Stimulated activated CD4-positive, alpha-beta T cell treated with anti-CD3 and anti-CD28 coated beads, TNF-alpha, amount 100 ng/mL, for 24 hours (primary cell): ENCODE measurements at regions not wholly inside any gene's neighbourhood (a gene's known extent, or its start where the extent isn't known, plus 50 kb on each side); places are given as distances from the start of the nearest gene placed in this dataset.
A peak's percentile ranks its signal among the peaks of the same experiment; 100 is the strongest.

Source experiments
- DNase-seq, 3 experiments: peaks; one replicate each; pipeline ENCODE4 v3.0.0-alpha.2; 2020; ENCODE audit warnings: low read depth in 3 of 3

DNA sequence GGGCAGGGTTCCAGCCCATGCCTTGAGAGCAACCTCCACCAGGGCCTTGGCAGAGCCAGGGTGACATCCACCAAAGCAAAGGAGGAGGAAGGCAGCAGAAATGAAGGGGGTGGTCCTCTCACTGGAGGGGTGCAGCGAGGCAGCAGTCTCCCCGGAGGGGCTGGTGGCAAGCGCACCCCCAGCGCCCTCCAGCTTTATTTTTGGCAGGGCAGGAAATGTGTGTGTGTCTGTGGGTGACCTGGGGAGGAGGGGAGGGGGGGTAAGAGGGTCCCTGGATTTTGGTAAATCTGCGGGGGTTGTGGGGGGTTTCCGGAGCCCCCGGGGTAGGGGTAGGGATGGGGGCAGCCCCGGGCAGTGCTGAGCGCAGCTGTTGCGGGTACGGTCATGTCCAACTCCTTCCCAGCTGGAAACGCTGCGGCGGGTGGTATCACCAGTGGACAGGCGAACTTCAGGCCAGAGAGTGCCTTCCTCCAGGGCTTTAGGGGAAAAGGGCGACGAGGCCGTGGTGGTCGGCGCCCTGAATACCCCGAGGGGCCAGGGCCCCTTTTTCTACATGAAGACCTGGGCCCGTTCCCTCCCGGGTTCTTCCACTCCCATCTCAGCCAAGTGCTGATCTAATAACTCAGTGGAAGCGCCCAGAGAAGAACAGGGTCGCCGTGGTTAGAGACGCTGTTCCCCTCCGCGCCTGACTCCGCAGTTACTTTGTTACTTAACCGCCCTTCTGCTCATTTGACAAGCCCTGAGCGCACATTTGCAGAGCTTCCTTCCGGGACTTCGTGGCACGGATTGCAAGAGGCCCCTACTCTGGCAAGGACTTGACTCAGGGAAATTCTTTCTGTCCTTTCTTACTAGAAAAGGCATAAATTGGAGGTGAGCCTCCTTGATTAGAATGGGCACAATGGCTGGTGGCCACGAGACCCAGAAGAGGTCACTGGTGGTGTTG lies 55.2 kb downstream of the FOS start:
- peak in 2 of 3 experiments; percentile 26 to 35 for DNase-seq

DNA sequence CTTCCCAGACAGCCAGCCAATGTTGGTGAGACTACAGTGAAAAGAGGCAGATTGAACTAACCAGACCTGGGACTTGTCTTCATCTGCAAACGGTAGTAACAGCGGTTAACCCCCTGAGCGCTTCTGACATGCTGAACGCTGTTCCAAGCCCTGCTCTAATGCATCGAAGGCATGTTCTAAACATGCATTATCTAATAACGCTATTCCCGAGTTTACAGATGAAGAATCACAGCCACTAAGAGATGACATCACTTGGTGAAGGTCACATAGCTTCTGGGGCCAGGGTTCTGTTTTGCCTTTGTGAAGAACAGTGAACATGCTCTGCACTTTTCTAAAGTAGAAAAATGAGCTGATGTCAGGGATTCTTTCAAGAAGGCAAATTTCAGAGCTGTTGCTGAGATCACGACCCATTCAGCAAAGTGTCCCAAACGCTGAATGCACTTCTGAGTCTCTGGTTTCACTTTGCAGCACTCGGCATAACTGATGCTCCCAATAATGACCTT lies 56.0 kb downstream of the FOS start:
- no peak for DNase-seq

DNA sequence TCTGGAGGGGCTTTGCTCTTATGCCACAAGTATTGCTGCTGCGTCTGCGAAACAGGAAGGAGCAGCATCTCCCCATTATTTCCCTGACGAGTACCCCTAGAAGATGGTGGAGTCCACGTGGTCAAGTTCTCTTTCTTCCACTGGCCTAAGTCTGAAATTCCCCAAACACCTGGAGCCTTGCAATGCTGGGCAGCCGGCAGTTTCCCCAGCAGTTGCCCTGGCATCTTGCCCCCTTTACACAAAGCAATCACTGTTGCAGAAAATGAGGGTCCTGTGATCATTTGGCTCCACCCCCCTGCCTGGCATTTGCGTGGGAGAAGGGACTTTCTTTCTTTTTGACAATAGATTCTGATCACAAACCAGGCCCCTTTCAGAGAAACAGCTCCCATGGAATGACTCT lies 56.9 kb downstream of the FOS start:
- no peak for DNase-seq

DNA sequence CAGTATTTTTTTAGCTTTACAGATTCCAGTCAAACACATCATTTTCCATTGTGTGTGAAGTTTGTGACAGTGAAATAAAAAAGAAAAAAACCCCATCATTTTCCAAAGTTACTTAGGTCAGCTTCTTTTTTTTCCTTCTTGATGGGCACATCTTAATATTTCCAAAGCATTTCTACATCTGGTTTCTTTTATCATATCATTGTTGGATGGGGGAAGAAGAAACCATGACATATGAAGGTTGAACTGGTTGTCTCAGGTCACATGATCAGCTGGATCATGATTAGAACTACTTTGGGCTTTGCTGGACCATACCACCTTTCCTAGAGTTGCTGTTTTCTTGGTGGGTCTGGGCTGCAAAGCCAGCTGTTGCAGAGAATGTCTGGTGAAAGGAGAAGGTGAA lies 59.8 kb downstream of the FOS start:
- DNase-seq: no peak

DNA sequence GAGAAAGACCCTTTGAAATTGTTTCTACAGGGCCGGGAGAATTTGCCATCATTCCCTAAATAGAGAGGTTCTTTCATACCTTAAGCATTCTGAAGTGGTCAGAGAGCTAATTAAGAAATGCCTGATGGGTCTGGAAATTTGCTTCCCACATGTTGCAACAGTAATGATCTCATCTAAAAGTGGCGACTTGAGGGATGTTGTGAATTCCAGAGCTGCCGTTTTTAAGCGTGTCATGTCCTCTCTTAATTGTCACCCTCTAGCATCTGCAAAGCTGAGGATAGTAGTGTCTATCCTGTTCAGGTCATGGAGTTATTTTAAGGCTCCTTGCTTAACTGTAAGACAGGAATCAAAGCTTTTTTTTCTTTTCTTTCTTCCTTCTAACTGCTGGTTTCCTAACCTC lies 60.4 kb downstream of the FOS start:
- no peak for DNase-seq

DNA sequence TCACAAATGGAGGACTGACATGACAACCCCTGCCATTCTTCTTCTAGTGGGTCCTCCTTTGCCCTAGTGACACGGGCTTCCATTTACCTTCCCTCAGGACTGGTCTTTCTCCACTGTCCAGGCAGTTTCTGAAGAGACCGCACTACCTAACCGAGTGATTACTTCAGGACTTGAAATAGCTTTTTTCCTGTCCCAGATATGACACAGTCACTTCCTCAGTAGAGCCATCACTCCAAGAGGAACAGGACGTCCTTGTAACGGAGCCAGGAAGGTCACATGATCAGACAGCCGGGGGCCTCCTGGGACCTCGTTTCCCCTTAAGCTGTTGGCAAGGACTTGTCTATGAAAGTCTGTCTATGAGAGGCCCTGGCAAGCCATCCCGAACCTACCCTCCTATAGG lies 62.3 kb downstream of the FOS start:
- DNase-seq: no peak

DNA sequence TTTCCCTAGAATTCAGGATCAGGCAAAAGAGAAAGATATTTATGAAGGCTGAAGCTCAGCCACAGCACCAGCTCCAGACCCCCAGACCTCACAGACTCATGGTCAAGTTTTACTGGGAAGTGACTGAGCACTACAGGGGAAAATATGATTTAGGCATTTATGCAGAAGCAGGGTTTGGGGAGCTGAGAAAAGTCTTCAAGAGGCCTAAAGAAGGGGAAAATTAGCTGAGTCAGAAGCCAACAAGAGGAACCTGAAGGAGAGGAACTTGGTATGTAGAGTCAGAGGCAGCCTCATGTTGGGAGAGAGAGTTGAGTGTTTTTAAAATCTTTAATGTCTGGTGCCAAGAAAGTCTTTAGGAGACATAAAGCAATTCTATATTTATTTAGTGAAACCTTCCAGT lies 63.0 kb downstream of the FOS start:
- DNase-seq: no peak

DNA sequence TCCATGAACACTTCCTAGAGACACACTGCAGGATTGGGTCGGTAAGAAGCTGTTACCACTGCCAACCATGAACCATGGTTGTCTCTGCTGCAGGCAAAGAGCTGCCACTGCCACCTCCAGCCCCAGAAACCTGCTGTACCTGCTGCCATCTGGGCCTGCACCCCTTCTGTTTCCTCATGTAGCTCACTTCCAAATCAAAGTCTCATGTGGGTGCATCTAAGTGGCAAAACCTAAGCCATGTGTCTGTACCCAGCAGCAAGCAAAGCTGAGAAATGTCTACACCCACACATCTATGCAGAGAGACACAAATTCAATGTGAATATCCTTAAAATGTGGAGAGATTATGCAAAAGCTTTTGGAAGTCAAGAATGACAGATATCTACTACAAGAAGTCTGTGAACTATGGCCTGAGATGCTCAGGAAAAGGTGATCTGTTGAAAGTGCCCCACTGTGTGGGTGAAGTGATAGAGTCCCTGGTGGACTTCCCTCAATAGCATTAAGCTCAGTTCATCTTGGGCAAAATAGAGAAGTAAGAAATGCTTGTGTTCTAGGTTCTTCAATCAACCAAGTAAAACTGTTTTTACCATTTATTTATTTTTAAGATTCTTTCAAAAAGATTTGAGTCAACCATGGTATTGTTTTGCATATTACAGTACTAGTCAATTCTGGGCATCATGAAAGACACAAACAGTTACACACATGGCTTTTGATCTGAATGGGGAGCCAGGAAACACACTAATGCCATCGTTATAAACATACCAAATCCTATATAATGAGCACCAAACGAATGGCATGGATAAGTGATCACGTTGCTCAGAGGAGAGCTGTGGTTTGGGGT lies 64.4 kb downstream of the FOS start:
- no peak for DNase-seq

DNA sequence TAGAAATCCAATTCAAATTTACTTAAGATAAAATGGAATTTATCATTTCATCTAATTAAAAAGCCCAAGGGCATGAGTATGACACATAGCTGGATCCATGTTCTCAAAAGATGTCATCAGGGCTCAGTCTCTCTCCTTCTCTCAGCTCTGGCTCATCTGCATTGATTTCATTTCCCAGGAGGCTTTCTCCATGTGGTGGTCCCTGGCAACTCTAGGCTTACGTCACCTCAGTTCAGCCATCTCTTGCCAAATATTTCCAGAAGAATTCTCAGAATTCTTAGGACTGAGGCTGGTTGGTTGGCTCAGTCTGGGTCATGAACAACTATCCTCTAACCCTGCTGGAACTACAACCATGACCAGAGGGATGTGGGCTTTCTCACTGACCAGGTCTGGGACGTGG lies 65.3 kb downstream of the FOS start:
- DNase-seq: no peak

DNA sequence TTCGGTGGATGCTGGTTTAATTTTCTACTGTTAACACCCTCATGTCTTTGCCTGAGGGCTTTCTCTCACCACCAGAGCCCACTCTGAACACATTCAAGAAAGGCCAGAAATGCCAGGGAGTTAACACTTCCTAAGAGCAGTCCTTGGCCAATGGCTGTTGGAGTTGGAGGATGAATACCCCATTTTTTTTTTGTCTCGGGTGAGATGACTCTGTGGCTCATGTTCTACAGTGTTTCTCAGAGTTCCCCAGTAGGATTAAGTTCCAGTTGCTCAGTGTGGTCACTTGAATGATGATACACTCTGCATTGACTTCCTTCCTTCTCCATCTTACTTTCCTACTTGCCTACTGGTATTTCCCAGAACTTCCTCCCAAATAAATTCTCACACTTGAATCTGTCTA lies 65.8 kb downstream of the FOS start:
- no peak for DNase-seq

DNA sequence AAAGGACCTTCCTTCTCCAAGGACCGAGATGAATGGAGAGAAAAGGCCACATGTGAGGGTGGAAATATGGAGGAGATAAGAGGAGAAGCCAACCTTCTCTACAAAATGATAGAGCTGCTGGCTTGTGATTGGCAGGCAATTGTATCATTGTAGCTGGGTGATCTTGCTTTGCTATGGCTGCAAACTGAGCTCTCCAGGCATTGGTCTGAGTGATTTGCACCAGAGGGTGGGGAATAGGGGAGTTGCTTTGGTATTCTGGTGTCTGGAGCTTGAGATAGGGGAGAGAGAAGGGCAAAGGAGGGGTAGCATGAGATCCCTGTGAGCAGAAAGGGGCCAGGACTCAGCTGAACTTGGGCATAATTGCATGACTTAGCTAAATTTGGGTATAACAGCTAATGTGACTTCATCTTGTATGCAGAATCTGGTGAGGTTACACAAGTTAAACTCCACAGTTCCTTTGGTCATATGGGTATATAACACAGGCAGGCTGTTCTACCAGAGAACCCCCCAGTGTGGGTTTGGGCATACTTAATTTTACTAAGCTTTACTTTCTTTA lies 72.0 kb downstream of the FOS start:
- no peak for DNase-seq

DNA sequence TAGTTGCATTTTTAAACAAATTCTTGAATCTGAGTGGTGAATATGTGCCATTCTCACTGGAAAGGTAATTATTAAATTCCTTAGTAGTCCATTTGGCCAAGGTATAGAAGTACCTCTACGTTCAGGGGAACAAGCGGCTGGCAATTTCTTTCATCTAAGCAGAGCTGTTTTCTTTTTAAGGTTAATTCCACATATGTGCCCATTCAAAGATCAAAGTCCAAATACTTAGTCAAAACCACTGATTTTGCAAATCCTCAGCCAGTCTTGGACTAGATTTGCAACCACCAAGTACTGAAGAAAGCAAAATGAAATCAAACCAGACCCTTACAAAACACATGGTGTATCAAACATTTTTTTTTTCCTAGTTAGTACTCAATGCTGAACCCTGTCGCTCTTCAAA lies 68.7 kb upstream of the JDP2 start:
- DNase-seq: no peak

DNA sequence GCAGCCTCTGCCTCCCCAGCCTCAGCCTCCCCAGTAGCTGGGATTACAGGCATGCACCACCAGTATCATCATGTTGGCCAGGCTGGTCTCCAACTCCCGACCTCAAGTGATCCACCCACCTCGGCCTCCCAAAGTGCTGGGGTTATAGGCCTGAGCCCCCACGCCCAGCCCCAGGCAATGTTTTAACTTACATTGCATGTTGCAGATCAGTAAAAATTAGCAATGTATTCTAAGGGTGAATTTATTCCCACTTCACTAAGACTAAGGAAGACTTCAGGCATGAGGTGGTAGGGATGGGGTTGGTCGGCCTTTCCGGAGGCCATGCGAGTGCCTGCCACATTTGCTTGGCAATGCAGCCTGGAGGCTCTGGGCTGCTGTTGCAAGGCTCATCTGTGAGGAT lies 66.8 kb upstream of the JDP2 start:
- DNase-seq: no peak

DNA sequence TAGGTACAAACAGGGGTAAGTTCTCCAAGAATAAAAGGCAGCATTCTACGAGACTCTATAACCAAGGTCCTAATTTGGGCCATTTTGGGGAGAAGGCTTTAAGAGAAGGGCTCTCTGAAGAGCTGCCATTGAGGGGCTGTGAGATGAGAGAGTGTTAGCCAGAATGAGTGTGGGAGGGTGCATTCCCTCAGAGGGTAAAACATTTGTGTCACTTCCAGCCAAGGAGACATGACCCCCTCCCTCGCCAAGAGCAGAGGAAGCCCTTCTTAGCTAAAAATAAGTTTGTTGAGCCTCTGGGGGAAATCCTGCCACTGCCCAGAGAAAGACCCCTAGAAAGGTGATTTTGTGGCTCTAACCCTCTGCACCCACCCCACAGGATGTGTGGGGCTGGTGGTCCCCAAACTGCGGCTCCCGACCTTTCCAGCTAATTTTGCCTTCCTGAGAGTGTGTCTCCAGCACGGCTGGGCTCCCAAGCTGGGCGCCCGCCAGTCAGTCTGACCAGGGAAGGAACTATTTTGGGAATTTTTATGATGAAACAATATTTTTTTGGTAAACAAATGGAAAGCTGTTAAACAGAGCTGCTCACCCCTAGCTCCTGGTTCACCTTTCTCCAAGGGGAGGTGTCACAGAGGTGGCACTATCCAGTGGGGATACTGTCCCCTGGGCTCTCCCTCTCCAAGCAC lies 65.9 kb upstream of the JDP2 start:
- DNase-seq: no peak

DNA sequence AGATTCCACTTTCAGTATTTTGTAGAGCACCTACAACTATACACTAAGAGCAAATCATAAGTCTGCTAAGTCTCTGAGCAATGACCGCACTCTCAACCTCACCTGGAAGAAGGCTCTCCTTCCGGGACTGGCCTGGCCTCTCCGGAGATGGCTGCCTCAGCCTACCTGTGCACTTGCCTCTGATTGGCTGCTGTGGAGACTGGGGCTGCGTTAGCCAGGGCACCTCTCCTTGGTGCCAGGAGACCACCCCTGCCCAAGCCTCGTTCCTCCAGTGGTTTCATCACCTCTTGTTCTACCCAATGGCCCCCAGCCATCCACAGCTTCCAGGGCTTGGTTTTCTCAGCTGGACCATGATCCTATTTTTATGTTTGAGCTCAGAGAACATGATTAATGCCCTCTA lies 64.7 kb upstream of the JDP2 start:
- DNase-seq: no peak

DNA sequence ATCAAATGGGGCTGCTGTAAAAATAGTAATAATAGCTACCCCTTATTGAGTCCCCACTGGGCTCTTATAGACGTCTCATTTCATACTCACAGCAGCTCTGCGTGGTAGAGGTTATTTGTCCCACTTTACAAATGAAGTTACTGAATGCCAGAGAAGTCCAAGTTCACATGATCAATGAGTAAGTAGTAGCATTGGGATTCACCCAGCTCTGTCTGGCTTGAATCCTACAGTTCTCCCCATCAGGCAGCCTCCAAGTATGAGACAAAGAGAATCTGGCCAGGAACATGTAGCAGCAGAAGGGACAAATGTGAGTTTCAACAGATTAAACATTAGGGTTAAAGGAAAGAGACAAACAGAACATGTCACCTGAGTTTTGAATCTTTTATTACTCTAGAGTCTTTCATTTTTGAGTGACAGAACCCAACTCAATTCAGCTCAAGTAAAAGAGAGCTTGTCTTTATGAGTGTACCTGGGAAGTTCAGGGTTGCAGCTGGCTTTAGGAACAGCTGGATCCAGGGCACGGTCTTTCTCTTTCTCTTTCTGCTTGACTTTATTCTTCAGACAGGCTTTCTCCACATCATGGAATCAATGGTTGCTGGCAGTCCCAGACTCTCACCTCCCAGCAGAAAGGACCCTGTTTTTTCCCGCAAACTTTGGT lies 64.1 kb upstream of the JDP2 start:
- DNase-seq: no peak

DNA sequence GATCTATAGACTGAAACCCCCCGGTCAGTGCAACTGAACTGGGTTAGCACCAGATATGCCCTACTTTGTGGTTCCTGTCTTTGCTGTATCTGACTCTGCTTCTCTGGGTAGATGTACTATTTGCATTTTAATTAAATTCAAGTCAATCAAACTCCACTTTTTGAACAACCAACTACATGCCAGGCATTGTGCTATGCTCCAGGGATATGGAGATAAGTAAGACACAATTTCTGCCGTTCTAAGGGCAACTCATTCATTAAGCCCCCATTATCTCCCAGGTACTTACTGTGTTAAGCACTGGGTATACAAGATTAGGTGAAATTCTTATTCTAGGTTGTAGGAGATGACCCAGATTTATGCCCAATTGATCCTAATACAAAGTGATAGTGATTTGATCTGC lies 62.7 kb upstream of the JDP2 start:
- DNase-seq: no peak

DNA sequence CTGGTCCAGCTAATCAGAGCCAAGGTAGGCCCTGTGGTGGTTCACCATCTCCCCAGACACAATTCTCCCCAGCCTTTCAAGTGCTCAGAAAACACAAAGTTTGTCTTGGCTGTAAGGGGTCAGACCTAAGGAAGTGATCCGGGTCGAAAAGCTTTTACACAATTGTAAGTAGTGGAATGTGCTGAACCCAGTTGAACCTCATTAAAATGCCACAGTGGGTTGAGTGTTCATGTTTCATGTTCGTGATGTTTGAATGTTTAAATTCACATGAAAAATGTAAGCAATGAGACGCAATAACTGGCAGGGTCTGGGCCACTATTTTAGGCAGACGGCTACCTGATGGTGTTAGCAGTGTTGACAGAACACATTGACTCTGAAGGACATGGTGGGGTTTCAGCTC lies 60.9 kb upstream of the JDP2 start:
- DNase-seq: no peak

DNA sequence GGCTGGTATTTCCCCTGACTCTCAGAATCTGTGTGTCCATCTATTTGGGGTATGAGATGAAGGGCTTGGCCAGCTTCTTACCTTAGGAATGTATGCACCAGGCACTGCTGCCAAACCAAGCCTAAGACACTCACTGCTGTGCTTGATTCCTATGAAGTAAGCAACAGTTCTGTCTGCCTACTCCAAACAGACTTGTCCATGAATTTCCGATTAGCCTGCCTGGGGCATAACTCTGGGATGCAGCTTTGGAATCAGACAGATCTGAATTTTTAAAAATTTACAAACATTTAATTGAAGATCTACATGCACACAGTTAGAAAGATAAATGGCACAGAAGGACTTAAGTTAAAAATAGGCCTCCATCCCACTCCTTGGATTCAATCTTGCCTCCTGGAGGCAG lies 59.5 kb upstream of the JDP2 start:
- DNase-seq: no peak

DNA sequence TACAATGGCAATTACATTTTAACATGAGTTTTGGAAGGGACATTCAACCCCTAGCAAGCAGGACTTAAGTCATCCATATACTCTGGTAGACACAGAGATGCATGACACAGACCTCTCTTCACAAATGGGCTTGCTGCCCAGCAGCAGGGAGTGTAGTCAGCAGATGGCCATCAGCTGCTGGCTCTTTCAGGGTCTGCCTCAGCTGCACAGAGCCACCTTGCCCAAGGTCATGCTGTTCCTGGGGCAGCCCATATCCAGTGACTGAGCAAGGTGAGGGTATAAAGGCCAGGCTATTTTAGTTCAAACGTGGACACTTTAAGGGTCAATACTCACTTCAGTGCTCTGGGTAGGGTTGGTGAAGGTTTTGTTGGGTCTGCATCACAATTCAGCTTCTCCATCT lies 58.3 kb upstream of the JDP2 start:
- DNase-seq: no peak

DNA sequence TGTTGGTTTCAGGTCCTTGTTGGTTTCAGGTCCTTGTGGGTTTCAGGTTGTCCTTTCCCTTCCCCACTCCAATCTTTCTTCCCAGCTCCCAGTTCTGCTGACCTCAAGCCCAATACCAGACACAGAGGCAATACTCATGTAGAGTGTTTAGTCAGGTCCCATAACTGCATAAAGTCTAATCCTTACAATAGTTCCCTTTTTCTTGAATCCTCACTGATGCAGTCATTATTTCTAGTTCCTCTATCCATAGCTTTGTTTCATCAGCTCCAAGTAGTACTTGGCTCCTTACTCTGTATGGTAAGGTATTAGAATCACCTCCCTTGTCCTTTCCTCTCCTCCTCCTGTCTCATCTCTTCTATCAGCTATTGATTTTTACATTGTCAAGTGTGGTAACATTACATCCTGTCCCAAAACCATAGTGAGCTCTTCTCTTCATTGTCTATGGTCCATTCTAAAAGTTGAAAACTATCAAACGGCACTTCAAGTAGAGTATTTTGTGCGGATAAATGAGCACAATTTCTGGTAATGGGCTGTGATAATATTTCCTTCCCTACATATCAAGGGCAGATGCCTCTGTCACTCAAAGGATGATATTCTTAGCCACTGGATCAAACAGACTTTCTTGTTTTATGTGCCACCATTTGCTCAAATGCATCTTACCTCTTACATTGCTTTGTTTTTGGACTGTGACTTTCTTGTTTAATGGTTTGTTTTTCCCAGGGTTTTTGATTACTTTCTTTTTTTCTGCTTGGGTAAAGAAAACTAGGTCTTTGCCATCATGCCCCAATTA lies 57.2 kb upstream of the JDP2 start:
- DNase-seq: no peak
